HG03135 (cell line): ENCODE measurements at regions not wholly inside any gene's neighbourhood (a gene's known extent, or its start where the extent isn't known, plus 50 kb on each side); places are given as distances from the start of the nearest gene placed in this dataset.
"Not testable (repeated sequence)": the region's sequence is repeated elsewhere in the genome, so short reads cannot be mapped to it uniquely, and the experiment has no call there.

Source experiments
- ATAC-seq: cut with Tn5 transposase; IDR thresholded peaks from one replicate; pipeline ENCODE4 v1.9.1; 2021; ENCODE audit warnings: mild to moderate bottlenecking, moderate library complexity; ENCODE audit not compliant: unreplicated experiment

DNA sequence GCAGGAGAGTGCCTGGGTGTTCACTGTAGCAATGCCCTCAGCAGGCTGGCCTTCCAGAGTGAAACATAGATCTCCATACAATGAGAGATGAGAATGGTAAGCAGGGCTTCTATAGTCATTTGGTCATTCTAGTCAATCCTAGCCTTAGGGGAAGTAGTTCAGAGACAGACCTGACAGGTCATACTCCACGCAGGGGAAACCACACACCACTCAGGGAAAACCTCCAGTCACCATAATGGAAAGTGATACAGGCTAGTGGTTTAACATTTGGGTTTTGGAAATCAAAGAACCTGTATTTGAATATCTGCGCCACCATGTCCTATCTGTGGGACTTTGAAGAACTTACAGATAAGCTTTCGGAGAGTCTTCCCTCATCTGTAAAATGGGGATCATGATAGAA is 425.7 kb upstream of the PPP2R3A start:
- no peak for ATAC-seq

DNA sequence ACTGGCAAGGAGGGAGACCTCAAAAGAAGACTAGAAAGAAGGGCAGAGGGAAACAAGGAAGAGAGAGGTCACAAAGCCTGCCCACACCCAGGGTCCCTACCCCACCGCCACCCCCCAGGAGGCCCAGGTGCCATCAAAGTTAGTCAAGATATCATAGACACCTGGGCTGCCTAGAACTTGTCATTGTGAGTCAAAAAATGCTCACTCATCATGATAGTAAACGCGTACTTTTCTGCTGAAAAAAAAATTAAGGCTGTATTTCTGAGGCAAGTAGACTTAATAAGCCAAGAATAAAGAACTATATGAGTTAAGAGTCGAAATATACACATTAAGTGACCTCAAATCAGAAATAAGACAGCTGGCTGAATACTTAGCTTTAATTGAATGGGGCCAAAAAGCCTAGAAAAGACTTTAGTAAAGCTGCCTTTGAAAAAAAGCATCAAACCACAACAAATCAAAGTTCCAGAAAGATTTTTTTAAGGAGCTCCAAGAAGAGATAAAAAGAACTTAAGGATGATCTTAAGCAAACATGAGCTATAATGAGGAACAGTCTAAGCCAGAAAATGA is 415.5 kb upstream of the PPP2R3A start:
- no peak for ATAC-seq

- ATAC-seq, result no peak
Observed at GRCh38 chr3:135556174-135556573, 409.4 kb upstream of the PPP2R3A start.

DNA sequence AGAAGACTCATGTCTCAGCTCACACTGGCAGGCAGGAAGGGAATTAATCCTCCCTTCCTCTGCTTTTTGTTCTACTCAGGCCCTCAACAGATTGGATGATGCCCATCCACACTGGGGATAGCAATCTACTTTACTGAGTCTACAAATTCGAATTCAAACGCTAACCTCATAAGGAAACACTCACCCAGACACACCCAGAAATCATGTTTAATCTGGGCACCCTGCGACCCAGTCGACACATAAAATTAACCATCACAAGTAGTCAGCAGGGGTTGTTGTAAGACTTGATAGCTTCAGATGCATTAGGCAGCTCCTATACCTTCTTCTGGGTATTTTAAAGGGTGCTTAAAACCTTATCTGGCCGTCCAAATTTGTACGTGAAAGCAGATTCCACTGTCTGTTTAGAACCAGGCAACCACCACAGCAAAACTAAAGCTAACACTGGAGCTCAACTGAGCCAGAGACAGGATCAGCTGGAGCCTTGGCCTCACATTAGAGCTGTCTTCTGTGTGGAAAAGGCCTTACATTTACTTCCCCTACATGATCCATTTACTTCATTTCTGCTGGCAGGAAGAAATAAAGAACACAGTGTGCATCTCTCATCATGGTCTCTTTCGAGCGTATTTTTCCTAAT is 407.3 kb upstream of the PPP2R3A start:
- ATAC-seq, result no peak

DNA sequence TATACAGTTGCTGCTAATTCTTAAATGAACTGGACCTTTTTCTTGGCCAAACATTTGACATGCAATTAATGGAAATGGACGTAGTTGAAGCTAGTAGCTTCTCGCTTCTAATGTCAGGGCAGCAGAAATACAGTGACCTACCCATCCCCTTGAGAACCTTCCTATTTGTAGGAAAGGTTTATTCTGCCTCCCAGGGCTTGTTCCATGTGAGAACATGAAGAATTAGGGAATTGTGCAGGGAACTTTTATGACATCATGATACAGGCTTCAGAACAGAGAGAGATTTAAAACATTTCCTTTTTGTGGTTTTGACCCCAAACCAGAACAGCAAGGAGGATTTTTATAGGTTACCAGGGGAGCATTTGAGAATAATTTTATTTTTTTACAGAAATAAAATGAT is 406.6 kb upstream of the PPP2R3A start:
- ATAC-seq, result no peak

- no peak for ATAC-seq
Observed at GRCh38 chr3:135559802-135560201, 405.7 kb upstream of the PPP2R3A start.

DNA sequence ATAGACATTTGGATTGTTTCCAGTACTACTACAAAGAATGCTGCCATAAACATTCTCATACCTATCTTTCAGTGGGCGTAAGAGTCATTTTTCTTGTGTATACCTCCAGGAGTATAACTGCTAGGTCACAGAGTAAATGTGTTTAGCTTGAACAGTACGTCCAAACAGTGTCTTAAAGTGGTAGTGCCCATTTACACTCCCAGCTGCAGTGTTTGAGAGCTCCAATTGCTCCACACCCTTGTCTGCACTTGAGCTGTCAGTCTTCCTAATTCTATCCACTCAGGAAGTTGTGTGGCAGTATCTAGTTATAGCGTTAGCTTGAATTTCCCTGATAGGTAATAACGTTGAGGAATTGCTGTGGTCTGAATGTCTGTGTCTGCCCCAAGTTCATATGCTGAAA is 404.7 kb upstream of the PPP2R3A start:
- ATAC-seq, result no peak

DNA sequence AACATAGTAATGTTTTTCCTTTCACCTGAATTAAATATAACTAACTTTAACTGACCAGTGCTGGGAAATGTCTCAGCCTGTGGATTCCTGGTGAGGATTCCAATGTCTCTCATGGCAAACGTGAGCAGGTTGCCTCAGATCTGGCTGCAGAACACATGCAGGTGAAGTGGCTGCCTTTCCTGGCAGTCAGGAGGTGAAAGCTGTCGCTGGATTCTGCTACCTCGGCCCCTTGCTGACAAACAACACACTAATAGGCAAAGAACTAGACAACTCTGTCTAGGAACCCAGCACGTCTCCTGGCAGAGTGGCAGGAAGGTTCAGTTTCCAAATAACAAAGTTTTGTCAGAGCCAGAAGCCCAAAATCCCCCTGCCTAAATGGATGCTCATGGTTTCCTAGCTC is 400.8 kb upstream of the PPP2R3A start:
- no peak for ATAC-seq

GRCh38 chr3:135565546-135565945 is 400.0 kb upstream of the PPP2R3A start:
- ATAC-seq, result no peak

GRCh38 chr3:135567223-135567622 is 398.3 kb upstream of the PPP2R3A start:
- ATAC-seq, result no peak

DNA sequence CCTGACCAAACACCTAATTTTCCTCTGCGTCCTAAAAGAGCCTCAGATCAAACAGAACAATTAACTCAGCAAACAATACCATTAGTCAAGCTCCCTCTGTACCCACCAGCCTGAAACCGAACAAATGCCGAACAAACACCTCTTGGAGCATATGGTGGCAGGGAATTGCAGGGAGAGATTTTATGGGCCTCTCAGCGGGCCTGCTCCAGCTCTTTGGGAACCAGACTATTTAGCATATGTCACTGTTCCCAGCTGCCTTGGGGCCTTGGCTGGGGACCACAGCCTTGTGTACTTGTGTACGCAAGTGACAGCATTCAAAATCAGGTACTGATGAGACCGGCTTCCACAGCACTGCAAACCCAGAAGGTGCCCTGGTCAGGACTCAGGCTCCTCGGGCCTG is 388.8 kb upstream of the PPP2R3A start:
- no peak for ATAC-seq

- ATAC-seq, result no peak
Observed at GRCh38 chr3:135581806-135582205, 383.7 kb upstream of the PPP2R3A start.

DNA sequence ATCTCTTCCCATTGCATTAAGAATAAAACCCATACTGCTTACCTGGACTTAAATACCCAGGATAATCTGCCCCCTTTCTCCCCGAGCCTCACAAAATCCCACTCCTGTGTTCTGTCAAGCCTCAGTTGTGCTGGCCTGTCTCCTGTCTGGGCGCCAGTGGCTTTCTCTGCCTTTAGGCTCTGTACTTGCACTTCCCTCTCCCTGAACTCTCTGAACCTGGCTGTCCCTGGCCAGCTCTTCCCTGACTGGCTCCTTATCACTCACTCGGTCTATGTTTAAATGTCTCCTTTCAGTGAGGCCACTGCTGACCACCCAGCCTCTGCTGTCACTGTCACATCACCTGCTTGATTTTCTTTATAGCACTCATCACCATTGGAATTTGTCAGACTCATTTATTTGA is 382.7 kb upstream of the PPP2R3A start:
- no peak for ATAC-seq

DNA sequence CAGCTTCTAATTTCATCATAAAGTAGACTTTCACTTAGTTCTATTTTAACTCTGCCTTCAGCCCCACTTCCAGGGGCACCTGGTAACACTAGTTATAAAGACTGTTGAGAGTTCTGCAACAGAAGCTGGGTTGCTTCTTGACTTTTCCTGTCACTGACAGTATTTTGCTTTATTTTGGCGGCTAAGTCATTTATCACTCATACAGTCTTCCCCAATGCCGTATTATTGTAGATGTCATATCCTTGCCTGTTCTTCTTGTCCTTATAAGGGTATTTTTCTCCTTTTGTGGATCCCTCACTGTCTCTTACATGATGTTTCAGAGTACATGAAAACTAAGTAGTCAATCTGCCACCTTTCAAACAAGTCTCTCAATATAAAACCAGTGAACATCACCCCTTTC is 369.0 kb upstream of the PPP2R3A start:
- ATAC-seq, result no peak

GRCh38 chr3:135597855-135598254 is 367.7 kb upstream of the PPP2R3A start:
- no peak for ATAC-seq

DNA sequence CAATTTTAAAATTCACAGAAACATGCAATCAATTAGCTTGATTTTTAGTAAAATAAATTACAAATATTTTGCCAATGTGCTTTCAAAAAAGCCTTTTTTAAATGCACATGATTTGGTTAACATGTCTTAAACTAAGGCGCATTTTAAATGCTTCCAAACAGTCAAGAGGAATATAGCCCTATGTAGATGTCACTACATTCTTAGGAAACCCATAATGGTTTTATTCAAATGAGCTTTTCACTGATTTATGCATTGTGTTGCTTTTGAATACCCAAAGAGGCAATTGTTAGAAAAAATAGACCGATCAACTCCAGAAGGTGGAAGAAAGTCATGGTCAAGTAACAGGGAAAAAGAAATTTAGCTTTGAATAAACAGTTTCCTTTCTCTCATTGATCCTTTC is 366.9 kb upstream of the PPP2R3A start:
- no peak for ATAC-seq

GRCh38 chr3:135604512-135604911 is 361.0 kb upstream of the PPP2R3A start:
- not testable (repeated sequence) for ATAC-seq

DNA sequence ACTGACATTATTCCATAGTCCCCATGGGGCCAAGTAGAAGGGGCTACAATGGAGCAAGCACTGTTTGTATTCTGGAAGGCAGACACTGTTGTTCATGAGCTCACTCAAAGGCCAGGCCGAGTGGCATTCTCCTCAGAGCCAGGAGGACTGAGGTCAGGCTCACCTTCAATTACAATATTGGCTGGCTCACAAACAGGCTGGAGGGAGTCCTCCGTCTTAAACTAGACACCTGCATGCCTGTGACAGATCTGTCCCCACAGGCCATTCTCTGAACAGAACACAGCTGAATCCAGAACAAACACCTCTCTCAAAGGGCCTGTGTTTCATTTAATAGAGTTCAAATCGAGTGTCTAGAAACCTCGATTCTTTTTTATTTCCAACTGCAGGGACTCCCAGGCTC is 347.4 kb upstream of the PPP2R3A start:
- no peak for ATAC-seq

DNA sequence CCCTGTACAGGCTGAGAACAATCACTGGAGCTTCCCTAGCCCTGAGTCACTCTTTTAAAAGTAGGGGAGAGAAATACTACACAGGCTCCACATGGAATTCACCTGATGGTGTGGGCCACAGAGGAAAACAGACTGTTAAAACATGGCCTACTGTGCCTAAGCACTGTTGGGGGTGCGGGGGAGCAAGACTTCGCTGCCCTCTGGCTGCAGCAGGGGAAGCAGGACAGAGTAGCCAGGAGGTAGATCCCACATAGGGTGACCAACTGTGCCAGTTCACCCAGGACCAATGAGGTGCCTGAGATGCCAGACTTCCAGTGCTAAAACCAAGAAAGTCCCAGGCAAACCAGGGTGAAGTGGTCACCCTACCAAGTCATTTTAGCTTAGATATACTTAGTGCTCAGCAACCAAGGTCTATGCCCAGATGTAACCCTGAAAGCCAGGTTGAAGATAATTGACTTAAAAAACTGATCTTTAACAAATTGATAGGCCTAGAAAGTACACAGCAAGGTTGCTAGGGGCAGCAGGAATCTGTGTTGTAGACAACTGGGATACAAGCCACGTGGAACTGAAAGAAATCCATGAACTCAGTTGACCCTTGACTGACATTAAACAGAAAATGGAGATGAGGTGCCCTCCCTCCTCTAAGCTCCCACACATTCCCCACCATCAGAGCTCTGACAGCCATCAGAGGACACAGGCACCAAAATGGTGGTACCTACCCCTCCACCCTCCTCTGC is 344.2 kb upstream of the PPP2R3A start:
- no peak for ATAC-seq

DNA sequence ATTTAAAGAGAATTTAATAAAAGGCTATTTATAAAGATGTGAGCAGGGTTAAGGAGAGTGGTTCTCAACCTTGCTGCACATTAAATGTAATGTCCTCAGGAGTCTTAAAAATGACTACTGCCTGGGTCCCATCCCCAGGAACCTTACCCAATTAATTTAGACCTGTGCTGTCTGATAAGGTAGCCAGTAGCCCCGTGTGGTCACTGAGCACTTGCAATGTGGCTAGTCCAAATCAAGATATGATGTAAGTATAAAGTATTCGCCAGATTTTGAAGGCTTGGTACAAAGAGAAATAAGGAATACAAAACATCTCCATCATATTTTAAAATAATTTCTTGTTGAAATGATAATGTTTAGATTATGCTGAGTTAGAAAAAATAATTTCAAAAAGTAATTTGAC is 343.3 kb upstream of the PPP2R3A start:
- ATAC-seq, result no peak

DNA sequence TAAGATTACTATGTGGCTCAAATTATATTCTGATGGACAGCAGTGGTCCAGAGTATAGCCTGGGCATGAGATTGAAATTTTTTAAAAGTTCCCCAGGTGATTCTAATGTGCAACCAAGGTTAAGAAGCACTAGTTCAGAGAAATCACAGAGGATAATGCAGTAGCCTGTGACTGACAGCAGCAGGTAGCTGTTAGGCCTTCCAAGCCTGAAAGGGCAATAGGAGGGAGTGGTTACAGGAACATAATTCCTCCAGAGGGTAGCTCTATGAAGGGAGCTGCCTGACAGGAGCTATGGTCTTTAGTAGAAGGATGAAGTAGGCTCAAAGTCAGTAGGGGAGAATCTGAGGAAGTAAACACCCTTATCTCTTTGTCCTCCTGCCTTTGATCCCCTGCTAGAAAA is 342.9 kb upstream of the PPP2R3A start:
- no peak for ATAC-seq

- ATAC-seq, result no peak
Observed at GRCh38 chr3:135623558-135623957, 342.0 kb upstream of the PPP2R3A start.
